NCI-H69 (cell line): ENCODE measurements at regions not wholly inside any gene's neighbourhood (a gene's known extent, or its start where the extent isn't known, plus 50 kb on each side); places are given as distances from the start of the nearest gene placed in this dataset.
"Not testable (repeated sequence)": the region's sequence is repeated elsewhere in the genome, so short reads cannot be mapped to it uniquely, and the experiment has no call there.

ENCODE experiments used
- DNase-seq: peaks from one replicate; lab custom pipeline; 2025; lab: John Stamatoyannopoulos, UW

DNA sequence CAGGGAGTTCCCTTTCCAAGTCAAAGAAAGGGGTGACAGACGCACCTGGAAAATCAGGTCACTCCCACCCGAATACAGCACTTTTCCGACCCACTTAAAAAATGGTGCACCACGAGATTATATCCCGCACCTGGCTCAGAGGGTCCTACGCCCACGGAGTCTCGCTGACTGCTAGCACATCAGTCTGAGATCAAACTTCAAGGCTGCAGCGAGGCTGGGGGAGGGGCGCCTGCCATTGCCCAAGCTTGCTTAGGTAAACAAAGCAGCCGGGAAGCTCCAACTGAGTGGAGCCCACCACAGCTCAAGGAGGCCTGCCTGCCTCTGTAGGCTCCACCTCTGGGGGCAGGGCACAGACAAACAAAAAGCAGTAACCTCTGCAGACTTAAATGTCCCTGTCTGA, 277.8 kb upstream of the ARHGAP42 start:
- DNase-seq = not testable (repeated sequence)

DNA sequence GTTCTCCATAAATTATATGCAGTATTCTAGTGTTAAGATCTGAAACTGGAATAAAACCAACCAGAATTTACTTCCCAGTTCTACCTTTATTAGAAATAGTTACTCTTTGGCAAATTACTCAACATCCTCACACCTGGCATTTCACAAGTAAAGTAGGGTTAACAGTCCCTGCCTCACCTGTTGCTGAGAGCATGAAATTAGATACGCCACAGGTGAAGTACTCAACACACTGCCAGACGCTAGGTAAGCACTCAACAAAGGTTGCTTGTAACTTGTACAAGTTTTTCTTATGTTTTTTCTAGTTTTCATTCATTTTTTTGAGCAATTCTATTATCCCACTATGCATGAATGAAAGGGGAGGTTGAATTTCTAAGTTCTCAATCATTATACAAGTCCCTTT, 267.6 kb upstream of the ARHGAP42 start:
- DNase-seq = no peak

DNA sequence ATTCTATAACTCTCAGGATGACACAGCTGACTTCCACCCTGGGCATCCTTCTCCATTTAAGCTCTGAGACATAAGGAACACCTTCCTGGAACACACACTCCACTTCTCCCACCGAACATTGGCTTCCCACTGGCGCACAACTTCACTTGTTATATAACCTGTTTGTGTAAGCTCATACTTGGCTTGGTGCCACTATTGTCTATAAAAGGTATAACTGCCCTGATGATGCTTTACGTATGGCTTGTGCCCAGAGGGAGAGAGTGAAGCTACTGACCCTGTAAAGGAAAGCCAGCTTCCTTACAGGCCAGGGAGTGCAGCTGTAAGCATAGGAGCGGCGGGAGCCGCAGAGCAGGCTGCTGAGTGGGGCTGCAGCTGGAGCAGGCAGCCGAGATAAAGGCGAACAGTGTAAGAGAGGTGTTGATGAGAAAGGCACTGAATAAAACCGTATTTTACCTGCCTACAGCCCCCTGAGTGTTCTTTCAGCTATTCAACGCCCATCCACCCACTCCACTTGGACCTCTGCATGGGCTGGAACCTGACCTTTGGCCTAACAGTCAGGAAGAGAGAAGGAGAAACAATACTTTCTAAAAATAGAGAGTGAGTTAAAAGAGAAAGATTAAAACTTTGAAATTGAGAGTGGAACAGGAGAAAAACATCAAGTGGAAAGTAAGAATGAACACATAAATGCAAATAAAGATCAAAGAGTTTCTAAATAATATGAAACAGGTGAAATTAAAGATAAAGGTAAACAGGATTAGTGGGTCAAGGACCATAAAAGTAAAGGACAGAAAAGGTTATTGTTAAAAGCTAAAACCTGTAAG, 252.1 kb upstream of the ARHGAP42 start:
- peak; percentile 53 for DNase-seq

DNA sequence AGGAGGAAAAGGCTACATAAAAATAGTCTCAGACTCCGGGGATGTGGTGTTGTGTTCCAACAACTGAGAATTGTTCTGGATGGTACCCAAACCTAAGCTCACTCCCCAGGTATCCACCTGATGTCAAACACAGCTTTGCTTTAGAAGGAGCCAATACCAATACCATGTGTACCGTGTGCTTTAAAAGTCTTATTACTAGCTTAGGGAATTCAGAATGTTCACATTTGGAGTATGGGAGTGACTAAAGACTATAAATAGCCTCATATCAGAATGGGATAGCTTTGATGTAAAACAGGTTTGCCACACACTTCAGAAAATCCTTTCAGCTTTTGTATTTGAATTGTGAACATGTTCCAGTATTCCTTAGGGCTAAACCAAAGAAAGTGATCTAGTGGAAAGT, 248.7 kb upstream of the ARHGAP42 start:
- DNase-seq = no peak

DNA sequence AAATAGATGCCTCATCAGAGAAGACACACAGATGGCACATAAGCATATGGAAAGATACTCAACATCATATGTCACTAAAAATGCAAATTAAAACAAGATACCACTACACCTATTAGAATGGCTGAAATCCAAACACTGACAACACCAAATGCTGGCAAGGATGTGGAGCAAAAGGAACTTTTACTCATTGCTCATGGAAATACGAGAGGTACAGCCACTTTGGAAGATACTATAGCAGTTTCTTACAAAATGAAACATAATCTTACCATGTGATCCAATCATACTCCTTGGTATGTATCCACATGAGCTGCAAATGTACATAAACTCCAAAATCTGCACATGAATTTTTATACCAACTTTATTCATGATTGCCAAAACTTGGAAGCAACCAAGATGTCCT, 246.0 kb upstream of the ARHGAP42 start:
- DNase-seq = no peak

DNA sequence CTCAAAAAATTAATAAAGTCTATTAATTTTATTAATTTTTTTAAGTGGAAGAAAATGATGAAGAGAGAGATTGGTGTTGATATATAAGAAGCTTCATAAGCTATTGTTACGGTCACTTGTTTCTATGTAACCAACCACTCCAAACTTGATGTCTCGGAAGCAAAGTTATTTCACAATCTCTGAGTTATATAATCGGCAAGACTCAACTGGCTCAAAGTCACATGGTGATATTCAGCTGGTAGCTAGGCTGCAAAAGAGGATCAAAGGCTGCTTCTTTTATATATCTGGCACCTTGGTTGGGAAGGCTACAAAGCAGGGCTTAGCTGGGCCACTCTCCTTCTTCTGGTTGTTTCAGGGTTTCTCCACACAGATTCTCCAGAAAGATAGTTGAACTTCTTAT, 245.1 kb upstream of the ARHGAP42 start:
- no peak for DNase-seq

DNA sequence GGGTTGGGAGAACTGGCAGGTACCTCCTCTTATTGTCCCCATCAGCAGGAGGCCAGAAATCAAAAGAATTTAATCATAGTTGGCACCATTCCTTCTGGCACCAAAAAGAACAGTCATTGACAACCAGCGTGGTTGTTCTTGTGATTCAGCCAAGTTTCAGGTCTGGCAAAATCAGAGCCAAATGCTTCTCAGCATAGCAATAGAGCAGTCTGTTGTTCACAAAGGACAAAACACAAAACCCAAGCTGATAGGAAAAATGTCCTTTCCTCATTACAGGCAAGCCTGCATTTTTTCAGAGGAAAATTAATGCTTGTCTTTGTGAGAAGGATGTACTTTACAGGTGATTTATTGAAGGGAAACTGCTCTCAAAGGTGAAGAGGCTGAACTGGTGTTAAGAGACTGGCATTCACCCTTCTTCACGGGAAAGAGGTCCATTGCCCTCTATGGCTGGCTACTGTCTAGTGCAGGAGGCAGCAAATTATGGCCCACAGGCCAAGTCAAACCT, 241.8 kb upstream of the ARHGAP42 start:
- DNase-seq = peak; percentile 91

DNA sequence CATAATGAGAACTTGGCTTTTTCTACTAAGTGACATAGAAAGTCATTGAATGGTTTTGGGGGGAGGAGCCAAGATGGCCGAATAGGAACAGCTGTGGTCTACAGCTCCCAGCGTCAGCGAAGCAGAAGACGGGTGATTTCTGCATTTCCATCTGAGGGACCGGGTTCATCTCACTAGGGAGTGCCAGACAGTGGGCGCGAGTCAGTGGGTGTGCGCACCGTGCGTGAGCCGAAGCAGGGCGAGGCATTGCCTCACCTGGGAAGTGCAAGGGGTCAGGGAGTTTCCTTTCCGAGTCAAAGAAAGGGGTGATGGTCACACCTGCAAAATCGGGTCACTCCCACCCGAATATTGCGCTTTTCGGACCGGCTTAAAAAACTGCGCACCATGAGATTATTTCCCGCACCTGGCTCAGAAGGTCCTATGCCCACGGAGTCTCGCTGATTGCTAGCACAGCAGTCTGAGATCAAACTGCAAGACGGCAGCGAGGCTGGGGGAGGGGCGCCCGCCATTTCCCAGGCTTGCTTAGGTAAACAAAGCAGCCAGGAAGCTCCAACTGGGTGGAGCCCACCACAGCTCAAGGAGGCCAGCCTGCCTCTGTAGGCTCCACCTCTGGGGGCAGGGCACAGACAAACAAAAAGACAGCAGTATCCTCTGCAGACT, 235.2 kb upstream of the ARHGAP42 start:
- DNase-seq = not testable (repeated sequence)

DNA sequence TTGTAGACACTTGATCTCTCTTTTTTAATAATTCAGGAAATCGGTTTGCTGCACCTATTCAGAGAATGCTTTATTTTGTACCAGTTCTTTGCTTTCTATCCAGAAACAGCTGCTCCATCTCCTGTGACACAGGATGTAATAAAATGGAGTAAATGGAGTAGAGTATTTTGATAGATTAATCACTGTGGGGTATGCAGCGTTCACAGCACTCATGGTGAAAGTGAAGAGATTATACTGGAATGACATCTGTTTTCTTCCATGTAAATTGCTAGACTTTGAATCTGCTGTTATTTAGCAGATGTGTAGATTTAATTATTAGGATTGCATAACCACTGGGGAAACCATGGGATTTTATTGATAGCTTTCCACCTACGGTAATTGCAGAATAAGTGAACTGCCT, 227.3 kb upstream of the ARHGAP42 start:
- DNase-seq = peak; percentile 4

DNA sequence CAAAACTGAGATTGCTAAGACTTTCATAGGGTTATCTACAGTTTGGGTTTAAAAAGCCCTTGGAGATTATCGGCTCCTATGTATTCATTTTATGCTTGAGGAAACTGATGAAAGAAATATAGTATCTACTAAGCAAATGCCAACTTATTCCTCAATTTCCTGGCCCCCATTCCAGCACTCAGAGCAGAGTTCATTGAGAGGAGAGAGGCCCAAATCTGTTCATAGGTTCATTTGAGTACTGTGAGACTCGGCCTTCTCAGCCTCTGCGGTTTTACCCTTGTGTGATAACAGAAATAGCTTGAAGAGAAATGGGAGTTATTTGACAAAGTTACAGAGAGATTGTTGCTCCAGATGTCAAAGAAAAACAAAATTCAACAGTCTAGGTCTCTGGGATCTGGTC, 226.7 kb upstream of the ARHGAP42 start:
- no peak for DNase-seq

DNA sequence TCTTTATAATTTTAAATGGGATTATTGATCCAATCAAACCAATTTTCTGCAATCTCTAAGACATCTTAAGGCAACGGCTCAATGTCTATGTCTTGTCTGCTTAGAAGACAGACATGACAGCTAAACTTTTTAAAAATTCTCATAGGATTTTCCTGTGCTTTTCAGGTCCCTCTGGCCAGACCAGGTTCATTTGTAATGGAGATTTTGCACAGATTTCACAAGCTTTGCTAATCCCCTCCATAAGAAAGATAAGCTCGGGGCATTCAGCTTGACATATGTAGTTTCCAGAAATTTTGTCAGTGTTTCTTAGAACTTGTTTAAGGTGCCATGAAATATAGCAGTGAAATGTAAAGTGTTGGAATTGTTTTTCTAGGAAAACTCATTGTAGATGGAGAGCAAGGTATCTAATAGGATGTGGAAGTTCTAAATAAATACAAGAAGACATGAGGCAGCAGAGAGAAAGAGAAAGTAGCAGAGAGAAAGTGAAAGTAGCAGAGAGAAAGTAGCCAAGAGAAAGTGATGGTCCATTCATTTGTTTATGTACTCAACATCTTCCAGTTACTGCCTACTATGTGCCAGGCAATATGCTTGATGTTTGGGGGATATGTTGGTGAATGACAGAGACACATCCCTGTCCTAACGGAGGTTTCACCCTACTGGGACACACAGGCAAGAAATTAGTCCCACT, 219.1 kb upstream of the ARHGAP42 start:
- no peak for DNase-seq

DNA sequence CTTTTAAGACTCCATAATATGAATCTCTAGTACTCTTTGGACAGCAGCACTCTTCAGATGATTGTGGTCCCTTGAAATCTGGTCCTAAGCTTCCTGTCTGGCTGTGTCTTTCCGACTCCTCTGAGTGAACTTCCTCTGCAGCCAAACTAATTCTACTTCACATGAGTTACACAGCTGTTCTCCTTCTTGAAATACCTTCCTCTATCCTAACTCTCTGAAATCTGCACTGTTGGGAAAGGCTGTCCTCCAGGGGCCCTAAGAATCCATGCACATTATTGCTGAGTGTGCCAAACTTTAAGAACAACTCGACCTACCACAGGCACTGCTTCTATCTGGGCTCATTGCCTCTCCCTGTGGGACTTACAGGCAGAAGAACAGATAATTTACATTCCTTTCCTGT, 217.3 kb upstream of the ARHGAP42 start:
- DNase-seq = no peak

DNA sequence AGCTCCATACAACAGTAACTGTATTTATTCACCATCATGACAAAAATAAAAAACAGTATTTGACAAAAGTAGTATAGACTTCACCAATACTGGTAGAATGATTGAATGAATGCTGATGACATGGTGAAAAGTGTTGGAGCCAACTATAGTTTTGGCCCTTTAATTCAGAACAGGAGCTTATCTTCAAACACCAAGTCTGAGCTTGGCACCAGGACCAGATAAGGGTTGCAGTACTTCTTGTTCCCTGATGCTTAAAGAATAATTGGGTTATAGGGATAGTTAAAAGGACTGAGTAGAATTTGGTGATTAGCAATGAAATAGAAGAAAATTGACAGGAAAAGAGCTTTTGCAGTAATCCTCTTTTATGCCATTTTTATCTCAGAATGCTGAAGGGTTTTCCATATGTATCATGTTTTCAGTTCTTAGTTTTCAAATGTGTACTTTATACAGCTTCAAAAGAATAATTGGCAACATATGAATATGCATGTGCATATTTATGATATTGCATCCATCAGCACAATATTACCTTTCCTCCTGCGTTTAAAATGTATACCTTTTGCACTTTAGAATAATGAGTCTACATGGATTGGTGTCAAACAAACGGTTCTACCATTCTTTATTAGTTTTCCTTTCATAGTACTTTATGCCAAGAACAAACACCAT, 214.2 kb upstream of the ARHGAP42 start:
- no peak for DNase-seq

DNA sequence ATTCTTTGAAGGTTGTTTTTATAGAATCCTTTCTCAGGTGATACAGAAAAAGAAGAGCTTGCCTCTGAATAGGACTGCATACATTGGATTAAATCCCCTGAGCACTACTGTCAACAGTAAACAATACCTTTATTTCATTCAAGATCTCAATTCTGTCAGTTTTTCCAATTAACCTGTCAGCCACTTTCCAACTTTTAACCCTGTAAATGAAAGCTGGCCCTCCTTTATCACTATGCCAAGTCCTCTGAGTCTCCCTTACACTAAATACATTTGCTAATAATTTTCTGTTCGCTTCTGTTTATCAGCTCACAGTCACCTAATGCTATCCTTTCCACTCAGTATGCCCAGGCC, 213.7 kb upstream of the ARHGAP42 start:
- DNase-seq = no peak

DNA sequence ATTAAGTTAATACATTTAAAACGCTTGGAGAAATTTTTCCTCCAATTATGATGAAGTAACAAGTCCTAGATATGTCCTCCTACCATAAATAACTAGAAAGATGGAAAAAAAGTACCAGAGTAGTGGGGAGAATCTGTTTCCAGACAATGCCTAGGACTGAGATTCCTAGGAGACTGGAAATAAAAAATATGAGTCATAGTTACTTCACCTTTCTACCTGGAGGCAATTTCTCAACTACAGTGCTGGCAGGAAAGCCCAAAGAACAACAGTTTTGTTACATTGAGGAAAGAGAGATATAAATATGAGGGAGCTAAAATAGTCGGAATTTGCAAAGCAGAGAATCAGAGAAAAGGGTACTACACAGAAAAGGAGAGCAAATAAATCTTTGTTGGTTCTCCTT, 202.1 kb upstream of the ARHGAP42 start:
- no peak for DNase-seq

DNA sequence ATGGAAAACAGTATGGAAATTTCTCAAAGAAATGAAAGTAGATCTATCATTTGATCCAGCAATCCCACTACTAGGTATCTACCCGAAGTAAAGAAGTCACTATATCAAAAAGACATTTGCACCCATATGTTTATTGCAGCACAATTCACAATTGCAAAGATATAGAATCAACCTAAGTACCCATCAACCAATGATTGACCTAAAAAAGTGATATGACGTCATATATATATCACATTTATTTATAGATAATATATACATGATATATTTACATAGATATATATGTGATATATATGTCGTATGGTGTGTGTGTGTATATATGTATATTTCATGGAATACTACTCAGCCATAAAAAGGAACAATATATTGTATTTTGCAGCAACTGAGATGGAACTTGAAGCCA, 188.3 kb upstream of the ARHGAP42 start:
- DNase-seq = no peak

DNA sequence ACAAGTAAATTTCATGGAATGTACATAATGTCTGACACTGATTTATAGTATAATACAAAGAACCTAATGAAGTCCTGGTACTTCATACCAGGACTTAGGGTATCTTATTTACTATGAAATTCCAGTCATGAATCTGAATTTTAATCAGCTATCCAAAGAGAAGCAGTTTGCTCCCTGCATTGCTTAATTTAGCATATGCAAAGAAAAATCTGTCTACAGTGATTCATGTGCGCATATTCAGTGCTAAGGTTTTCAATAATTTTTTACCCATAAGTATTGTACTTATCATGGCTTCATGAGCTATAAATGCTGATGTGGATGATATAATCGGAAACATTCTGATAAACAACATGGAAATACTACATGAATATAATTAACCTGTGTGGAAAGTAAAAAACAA, 185.6 kb upstream of the ARHGAP42 start:
- DNase-seq = no peak

DNA sequence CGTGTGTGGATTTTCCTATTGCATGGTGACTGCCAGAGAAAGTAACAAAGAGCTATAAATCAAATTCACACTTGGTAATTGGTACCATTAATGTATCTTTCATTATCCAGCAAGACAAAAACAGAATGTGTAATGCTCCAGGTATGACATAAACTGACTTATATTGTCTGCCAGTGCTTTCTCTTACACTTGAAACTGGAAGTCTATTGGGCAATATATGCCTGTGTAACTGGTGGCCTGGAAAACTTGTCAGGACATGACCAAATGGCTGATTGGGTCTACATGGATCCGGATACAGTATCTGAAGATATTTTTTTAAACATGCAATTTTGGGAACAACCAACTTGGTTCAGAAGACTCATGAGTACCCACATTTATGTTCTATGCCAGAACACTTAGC, 174.6 kb upstream of the ARHGAP42 start:
- peak; percentile 46 for DNase-seq

DNA sequence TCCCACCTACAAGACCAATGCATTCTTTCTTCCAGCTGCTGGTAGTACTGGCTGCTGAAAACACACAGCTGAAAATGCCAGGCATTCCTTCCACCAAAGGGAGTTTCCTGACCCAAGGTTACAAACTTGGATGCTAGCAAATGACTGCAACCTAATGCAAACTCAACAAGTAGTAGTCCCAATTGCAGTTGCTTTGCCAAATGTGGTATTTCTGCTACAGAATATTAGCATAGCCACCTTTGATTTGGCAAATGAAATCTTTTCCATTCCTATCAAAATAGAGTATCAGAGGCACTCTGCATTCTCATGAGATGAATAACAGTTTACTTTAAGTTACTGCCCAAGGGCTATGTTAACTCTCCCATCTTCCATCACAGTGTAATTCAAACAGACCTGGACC, 172.0 kb upstream of the ARHGAP42 start:
- no peak for DNase-seq

DNA sequence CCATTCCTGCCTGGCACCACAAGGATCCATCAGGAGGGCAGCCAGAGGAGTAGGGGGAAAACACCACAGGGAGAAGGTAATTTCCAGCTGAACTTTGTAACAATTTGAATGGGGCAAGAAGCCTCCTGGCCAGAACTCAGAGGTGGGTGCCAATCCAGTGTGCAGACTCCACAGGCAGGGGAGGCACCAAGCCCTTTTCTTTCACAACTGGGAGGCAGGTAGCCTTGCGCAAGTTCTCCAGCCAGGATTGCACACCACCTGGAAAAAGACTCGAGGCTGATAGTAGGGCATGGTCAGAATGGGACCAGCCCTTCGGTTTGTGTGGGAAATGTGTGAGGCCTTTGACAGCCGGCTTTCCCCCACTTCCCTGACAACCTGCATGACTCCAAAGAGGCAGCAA, 161.9 kb upstream of the ARHGAP42 start:
- DNase-seq = no peak

DNA sequence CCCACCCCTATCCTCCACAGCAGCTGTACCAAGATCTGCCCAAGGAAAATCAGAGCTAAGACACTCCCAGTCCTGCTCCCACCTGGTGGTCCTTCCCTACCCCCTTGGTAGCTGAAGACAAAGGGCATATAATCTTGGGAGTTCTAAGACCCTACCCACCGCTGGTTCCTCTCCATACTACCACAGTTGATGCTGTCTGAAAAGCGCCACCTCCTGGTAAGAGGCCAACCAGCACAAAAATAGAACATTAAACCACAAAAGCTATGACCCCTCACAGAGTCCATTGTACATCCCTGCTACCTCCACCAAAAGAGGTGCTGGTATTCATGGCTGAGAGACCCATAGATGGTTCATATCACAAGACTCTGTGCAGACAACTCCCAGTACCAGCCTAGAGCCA, 161.5 kb upstream of the ARHGAP42 start:
- DNase-seq = peak; percentile 21

DNA sequence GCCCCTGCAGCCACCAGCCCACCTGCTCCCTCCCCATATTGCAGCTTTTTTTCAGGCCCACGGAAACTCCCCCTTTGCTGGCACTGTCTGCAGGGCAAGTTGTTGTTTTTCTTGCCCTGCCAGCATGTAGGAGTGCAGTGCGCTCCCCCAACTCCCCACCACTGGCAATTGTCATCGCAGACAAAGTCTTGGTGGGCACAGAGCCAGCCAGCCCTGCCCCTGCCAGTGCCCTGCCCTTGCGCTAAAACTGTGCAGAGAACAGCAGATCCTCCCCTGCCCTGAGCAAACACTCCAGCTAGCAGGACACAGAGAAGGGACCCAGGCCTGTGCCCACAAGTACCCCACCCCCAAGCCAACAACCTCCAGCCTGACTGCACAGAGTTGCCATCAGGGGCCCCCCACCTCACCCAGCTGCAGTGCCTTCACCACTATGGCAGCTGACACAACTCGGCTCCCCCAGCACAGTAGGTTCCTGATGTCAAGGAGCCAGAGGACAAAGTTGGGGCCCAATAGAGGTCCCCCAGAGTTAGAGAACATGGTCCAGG, 158.1 kb upstream of the ARHGAP42 start:
- peak; percentile 25 for DNase-seq
